HG03025 (cell line): ENCODE measurements at regions not wholly inside any gene's neighbourhood (a gene's known extent, or its start where the extent isn't known, plus 50 kb on each side); places are given as distances from the start of the nearest gene placed in this dataset.

Experiments used
- ATAC-seq: cut with Tn5 transposase; IDR thresholded peaks from one replicate; pipeline ENCODE4 v1.9.1; 2021; ENCODE audit warnings: mild to moderate bottlenecking, moderate library complexity; ENCODE audit not compliant: unreplicated experiment, low FRiP score

GRCh38 chr14:31964490-31964889 is 112.6 kb upstream of the ARHGAP5 start:
- ATAC-seq, result no peak

GRCh38 chr14:31965071-31965734 is 111.9 kb upstream of the ARHGAP5 start:
- ATAC-seq, result no peak

GRCh38 chr14:31965735-31966598 is 111.1 kb upstream of the ARHGAP5 start:
- ATAC-seq, result no peak

- no peak for ATAC-seq
These were observed 110.0 kb upstream of the ARHGAP5 start for GRCh38 chr14:31966896-31967668.

GRCh38 chr14:31967669-31967975 is 109.5 kb upstream of the ARHGAP5 start:
- no peak for ATAC-seq

GRCh38 chr14:31968107-31968810 is 108.8 kb upstream of the ARHGAP5 start:
- ATAC-seq, result no peak

- no peak for ATAC-seq
These were observed 108.0 kb upstream of the ARHGAP5 start for GRCh38 chr14:31968956-31969698.

- no peak for ATAC-seq
These were observed 107.3 kb upstream of the ARHGAP5 start for GRCh38 chr14:31969699-31970240.

- ATAC-seq, result no peak
These were observed 106.4 kb upstream of the ARHGAP5 start for GRCh38 chr14:31970744-31971143.

- ATAC-seq, result no peak
These were observed 105.5 kb upstream of the ARHGAP5 start for GRCh38 chr14:31971612-31972011.

GRCh38 chr14:31977001-31977556 is 100.0 kb upstream of the ARHGAP5 start:
- ATAC-seq, result no peak

GRCh38 chr14:31978423-31978822 is 98.7 kb upstream of the ARHGAP5 start:
- ATAC-seq, result no peak

GRCh38 chr14:31982642-31983041 is 94.5 kb upstream of the ARHGAP5 start:
- no peak for ATAC-seq

GRCh38 chr14:31986405-31986804 is 90.7 kb upstream of the ARHGAP5 start:
- no peak for ATAC-seq

GRCh38 chr14:31987721-31988120 is 89.4 kb upstream of the ARHGAP5 start:
- no peak for ATAC-seq

- ATAC-seq, result no peak
These were observed 88.9 kb upstream of the ARHGAP5 start for GRCh38 chr14:31988244-31988643.

- ATAC-seq, result no peak
These were observed 86.8 kb upstream of the ARHGAP5 start for GRCh38 chr14:31990183-31990857.

GRCh38 chr14:31990926-31991572 is 86.1 kb upstream of the ARHGAP5 start:
- ATAC-seq, result no peak
